Panc1 (cell line): ENCODE measurements at regions not wholly inside any gene's neighbourhood (a gene's known extent, or its start where the extent isn't known, plus 50 kb on each side); places are given as distances from the start of the nearest gene placed in this dataset.

Source experiments
- ATAC-seq: fragments of 200-7000 bp; cut with Tn5 transposase; 2 replicates; pipeline ENCODE4 v1.9.1; 2020; ENCODE audit warnings: mild to moderate bottlenecking, moderate library complexity
- BruUV-seq: library from RNA; stranded (reverse); fragments of 400-500 nt; replicated peaks from 2 replicates; lab custom pipeline; 2021; lab: Mats Ljungman, UMichigan
- CTCF ChIA-PET: fragments of 300-600 bp; sonication (Branson Sonifier 250); formaldehyde crosslinking; loops from one replicate; lab custom pipeline; 2022; ENCODE audit warnings: antibody characterized with exemption; lab: Charles Lee
- POLR2A ChIA-PET: fragments of 300-600 bp; sonication (Branson Sonifier 250); formaldehyde crosslinking; loops from one replicate; lab custom pipeline; 2022; ENCODE audit warnings: antibody characterized with exemption; lab: Charles Lee
- DNase-seq: peaks from one replicate; pipeline ENCODE4 v3.0.0-alpha.2; 2010; ENCODE audit warnings: low read depth, low spot score
- H3K27ac ChIP-seq: 2 replicates; pipeline ENCODE4 v1.5.1; 2011; ENCODE audit warnings: mild to moderate bottlenecking, low read length, inconsistent platforms
- H3K27me3 ChIP-seq: fragments of 200-500 bp; sonication (Bioruptor generic); 2 replicates; pipeline ENCODE4 v1.6.0; 2014; ENCODE audit warnings: low read length, inconsistent platforms; ENCODE audit not compliant: control insufficient read depth, insufficient read depth
- H3K36me3 ChIP-seq: fragments of 200-500 bp; sonication (Bioruptor generic); 2 replicates; pipeline ENCODE4 v1.5.1; 2014; ENCODE audit warnings: inconsistent platforms, mild to moderate bottlenecking, low read length, moderate library complexity; ENCODE audit not compliant: control insufficient read depth, insufficient read depth
- H3K4me1 ChIP-seq: 2 replicates; pipeline ENCODE4 v1.5.1; 2011; ENCODE audit warnings: inconsistent platforms, mild to moderate bottlenecking, low read length, moderate library complexity; ENCODE audit not compliant: control insufficient read depth, insufficient read depth
- H3K4me3 ChIP-seq, 2 experiments: 2 replicates each; pipeline ENCODE4 v1.5.1; 2011 to 2012; ENCODE audit warnings: low read depth in 2 of 2, low read length in 2 of 2, mild to moderate bottlenecking in 2 of 2, inconsistent platforms in 1 of 2, moderate library complexity in 1 of 2
- H3K9me3 ChIP-seq: fragments of 200-500 bp; sonication (Bioruptor generic); 2 replicates; pipeline ENCODE4 v1.5.1; 2014; ENCODE audit warnings: low read depth, mild to moderate bottlenecking, inconsistent platforms, low read length, moderate library complexity; ENCODE audit not compliant: control insufficient read depth, insufficient read depth
- CTCF ChIP-seq: fragments of 450-650 bp; IDR thresholded peaks from 2 replicates; pipeline ENCODE4 v1.5.1; 2017; ENCODE audit warnings: mild to moderate bottlenecking
- POLR2AphosphoS5 ChIP-seq: IDR thresholded peaks from 2 replicates; pipeline ENCODE4 v1.6.1; 2012; ENCODE audit warnings: mild to moderate bottlenecking, low read depth, low read length, moderate library complexity
- REST ChIP-seq, 2 experiments: IDR thresholded peaks; 2 replicates each; pipeline ENCODE4 v1.6.1; 2011 to 2012; ENCODE audit warnings: low read depth in 2 of 2, control low read depth in 1 of 2, low read length in 1 of 2, mild to moderate bottlenecking in 1 of 2, moderate library complexity in 1 of 2; ENCODE audit not compliant: insufficient read depth in 1 of 2
- SIN3A ChIP-seq: IDR thresholded peaks from 2 replicates; pipeline ENCODE4 v1.6.1; 2012; ENCODE audit warnings: low read depth, mild to moderate bottlenecking, low read length, moderate library complexity, borderline replicate concordance; ENCODE audit not compliant: insufficient read depth
- TCF7L2 ChIP-seq: IDR thresholded peaks from 2 replicates; pipeline ENCODE4 v1.6.1; 2011; ENCODE audit warnings: mild to moderate bottlenecking, low read depth, low read length, inconsistent platforms
- in situ Hi-C: cut with HindIII; loops from 2 replicates; pipeline ENCODE4 v1.10.0; 2016; ENCODE audit warnings: low sequenced_read_pairs, low pct_unique_long_range_greater_than_20kb
- intact Hi-C: fragments of 100-400 bp; cut with micrococcal nuclease; formaldehyde crosslinking; loops from one replicate; pipeline ENCODE4 v1.10.0; 2022; ENCODE audit not compliant: unreplicated experiment

- Histone ChIP-seq H3K4me1 (no peaks in the 10 kb centered on the region), H3K27ac (no peak overlapping the region), H3K27me3 (no peaks in the 10 kb centered on the region), H3K36me3 (no peaks in the 10 kb centered on the region), H3K4me3 (no peak overlapping the region), H3K9me3 (no peaks in the 10 kb centered on the region)
- intact Hi-C loops, result no loop called here
- POLR2A ChIA-PET, result no interaction called here
- BruUV-seq, result no TSS peak
- no peak for ATAC-seq
- in situ Hi-C loops, result no loop called here
- TF ChIP-seq SIN3A, result no peak
- no peak for TF ChIP-seq POLR2AphosphoS5
- TF ChIP-seq TCF7L2, result no peak
- no peak for DNase-seq
- CTCF ChIA-PET, result interaction anchor here (0.7 kb wide), 1 partner anchor 13 kb away, joined by 3 read pairs; no protein-coding TSS in a partner anchor
These were observed 328.4 kb upstream of the RBFOX1 start for GRCh38 chr16:7004266-7004665.

GRCh38 chr16:6993544-6993943 lies 339.1 kb upstream of the RBFOX1 start:
- ChIA-PET CTCF (no interaction called here), POLR2A (no interaction called here)
- BruUV-seq, result no TSS peak
- in situ Hi-C loops (no loop called here), intact Hi-C loops (no loop called here)
- TF ChIP-seq SIN3A, result no peak
- TF ChIP-seq POLR2AphosphoS5, result no peak
- no peak for TF ChIP-seq CTCF
- no peak for TF ChIP-seq TCF7L2
- TF ChIP-seq REST (IDR thresholded peaks at IDR 0.05; ENCODE audit: insufficient read depth in 1 of 2, low read depth in 2 of 2, low read length in 1 of 2), result no peak
- Histone ChIP-seq H3K4me1 (no peaks in the 10 kb centered on the region), H3K27me3 (no peaks in the 10 kb centered on the region), H3K4me3 (no peak overlapping the region), H3K36me3 (no peaks in the 10 kb centered on the region), H3K27ac (no peak overlapping the region), H3K9me3 (no peaks in the 10 kb centered on the region)
- DNase-seq (no peak), ATAC-seq (no peak)

GRCh38 chr16:6988846-6989245 lies 343.8 kb upstream of the RBFOX1 start:
- Histone ChIP-seq H3K9me3 (no peaks in the 10 kb centered on the region), H3K27ac (no peak overlapping the region), H3K36me3 (no peaks in the 10 kb centered on the region), H3K27me3 (no peaks in the 10 kb centered on the region), H3K4me1 (no peaks in the 10 kb centered on the region), H3K4me3 (no peak overlapping the region)
- POLR2A ChIA-PET, result no interaction called here
- intact Hi-C loops (no loop called here), in situ Hi-C loops (no loop called here)
- CTCF ChIA-PET, result interaction anchor here (0.5 kb wide), 1 partner anchor 280 kb away, joined by 8 read pairs; no protein-coding TSS in a partner anchor
- ATAC-seq (no peak), DNase-seq (no peak)
- BruUV-seq, result no TSS peak
- no peak for TF ChIP-seq CTCF
- no peak for TF ChIP-seq TCF7L2
- no peak for TF ChIP-seq SIN3A
- TF ChIP-seq REST (IDR thresholded peaks at IDR 0.05; ENCODE audit: insufficient read depth in 1 of 2, low read depth in 2 of 2, low read length in 1 of 2), result no peak
- no peak for TF ChIP-seq POLR2AphosphoS5
